22Rv1 (cell line): ENCODE measurements at regions not wholly inside any gene's neighbourhood (a gene's known extent, or its start where the extent isn't known, plus 50 kb on each side); places are given as distances from the start of the nearest gene placed in this dataset.

Experiments used
- ZFX ChIP-seq: fragments of 450-650 bp; IDR thresholded peaks from 2 replicates; pipeline ENCODE4 v1.6.1; 2017; ENCODE audit warnings: antibody characterized with exemption, borderline replicate concordance
- TF ChIP-seq, protein P1 (sequence below): fragments of 450-650 bp; IDR thresholded peaks from 2 replicates; pipeline ENCODE4 v1.5.1; 2017; ENCODE audit warnings: mild to moderate bottlenecking

DNA sequence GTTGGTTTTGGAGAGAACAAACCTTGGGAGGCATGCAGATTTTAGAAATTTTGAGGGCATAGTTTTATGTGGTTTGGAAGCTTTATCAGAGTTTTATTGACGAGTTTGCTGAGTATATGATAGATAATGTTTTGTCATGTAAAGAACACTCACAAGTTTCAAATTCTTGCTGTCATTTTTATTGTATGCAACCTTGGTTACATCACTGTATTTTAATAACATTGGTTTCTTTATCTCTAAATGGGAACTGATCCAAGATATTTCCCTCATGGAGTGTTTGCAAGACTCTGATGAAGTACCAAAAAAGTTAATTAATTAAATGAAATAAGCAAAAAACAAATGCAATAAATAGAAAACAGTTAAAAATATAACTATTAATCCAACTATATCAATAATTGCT lies 170.3 kb downstream of the SMC2 start:
- TF ChIP-seq, protein P1, sequence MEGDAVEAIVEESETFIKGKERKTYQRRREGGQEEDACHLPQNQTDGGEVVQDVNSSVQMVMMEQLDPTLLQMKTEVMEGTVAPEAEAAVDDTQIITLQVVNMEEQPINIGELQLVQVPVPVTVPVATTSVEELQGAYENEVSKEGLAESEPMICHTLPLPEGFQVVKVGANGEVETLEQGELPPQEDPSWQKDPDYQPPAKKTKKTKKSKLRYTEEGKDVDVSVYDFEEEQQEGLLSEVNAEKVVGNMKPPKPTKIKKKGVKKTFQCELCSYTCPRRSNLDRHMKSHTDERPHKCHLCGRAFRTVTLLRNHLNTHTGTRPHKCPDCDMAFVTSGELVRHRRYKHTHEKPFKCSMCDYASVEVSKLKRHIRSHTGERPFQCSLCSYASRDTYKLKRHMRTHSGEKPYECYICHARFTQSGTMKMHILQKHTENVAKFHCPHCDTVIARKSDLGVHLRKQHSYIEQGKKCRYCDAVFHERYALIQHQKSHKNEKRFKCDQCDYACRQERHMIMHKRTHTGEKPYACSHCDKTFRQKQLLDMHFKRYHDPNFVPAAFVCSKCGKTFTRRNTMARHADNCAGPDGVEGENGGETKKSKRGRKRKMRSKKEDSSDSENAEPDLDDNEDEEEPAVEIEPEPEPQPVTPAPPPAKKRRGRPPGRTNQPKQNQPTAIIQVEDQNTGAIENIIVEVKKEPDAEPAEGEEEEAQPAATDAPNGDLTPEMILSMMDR = no peak
- TF ChIP-seq ZFX = no peak
